LNCAP (cell line): ENCODE measurements at regions not wholly inside any gene's neighbourhood (a gene's known extent, or its start where the extent isn't known, plus 50 kb on each side); places are given as distances from the start of the nearest gene placed in this dataset.

Experiments
- CTCF ChIP-seq: fragments of 450-650 bp; IDR thresholded peaks from 2 replicates; pipeline ENCODE4 v1.5.1; 2017; ENCODE audit warnings: mild to moderate bottlenecking

- TF ChIP-seq CTCF = no peak
Measured at GRCh38 chr1:194241215-194241614, 1054.8 kb upstream of the B3GALT2 start.

GRCh38 chr1:194233069-194233468 is 1046.7 kb upstream of the B3GALT2 start:
- TF ChIP-seq CTCF = no peak

- no peak for TF ChIP-seq CTCF
Measured at GRCh38 chr1:194230351-194231144, 1044.1 kb upstream of the B3GALT2 start.

GRCh38 chr1:194228427-194228826 is 1042.0 kb upstream of the B3GALT2 start:
- TF ChIP-seq CTCF = no peak

GRCh38 chr1:194227161-194227560 is 1040.7 kb upstream of the B3GALT2 start:
- no peak for TF ChIP-seq CTCF

GRCh38 chr1:194225821-194226220 is 1039.4 kb upstream of the B3GALT2 start:
- TF ChIP-seq CTCF = no peak

- no peak for TF ChIP-seq CTCF
Measured at GRCh38 chr1:194223596-194223995, 1037.2 kb upstream of the B3GALT2 start.

GRCh38 chr1:194215448-194215847 is 1029.0 kb upstream of the B3GALT2 start:
- TF ChIP-seq CTCF = no peak
